HG03565 (cell line): ENCODE measurements at regions not wholly inside any gene's neighbourhood (a gene's known extent, or its start where the extent isn't known, plus 50 kb on each side); places are given as distances from the start of the nearest gene placed in this dataset.

Experiments
- ATAC-seq: cut with Tn5 transposase; IDR thresholded peaks from one replicate; pipeline ENCODE4 v1.9.1; 2021; ENCODE audit warnings: mild to moderate bottlenecking, moderate library complexity; ENCODE audit not compliant: unreplicated experiment

DNA sequence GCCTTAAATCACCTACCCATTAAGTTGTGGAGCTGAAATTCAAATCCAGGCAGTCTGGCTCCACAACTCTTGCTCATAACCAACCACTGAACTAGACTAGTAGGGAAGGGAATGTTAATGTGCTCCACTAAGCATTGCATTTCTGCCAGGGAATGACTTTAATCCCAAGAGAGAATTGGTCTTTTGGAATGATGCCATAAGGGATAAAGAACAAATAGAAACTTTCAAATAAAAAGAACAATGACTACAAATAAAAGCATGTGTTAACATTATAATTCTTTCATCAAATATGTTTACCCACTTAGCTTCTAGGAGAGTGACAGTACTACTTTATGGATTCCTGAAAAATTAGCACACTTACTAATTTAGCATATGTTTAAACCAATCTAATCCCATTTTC lies 905.9 kb downstream of the CENPC start:
- ATAC-seq: no peak

DNA sequence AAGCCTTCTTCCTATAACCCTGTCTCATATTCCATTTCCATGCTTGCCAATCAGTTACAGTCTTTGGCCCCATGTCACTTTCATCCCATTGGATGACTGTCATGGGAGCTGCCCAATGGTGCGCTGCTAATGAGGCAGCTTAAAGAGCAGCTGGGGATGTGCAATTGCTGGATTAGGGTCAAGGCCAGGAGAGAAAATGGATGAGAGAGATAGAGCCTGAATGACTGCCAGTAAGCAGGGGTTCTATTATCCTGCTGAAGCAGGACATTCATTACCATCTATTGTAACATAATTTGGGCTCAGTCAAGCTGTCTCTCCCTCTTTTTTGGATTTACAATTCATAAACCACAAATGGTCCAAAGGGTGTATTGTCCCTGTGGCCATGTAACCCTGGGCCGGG lies 909.0 kb downstream of the CENPC start:
- ATAC-seq: no peak

DNA sequence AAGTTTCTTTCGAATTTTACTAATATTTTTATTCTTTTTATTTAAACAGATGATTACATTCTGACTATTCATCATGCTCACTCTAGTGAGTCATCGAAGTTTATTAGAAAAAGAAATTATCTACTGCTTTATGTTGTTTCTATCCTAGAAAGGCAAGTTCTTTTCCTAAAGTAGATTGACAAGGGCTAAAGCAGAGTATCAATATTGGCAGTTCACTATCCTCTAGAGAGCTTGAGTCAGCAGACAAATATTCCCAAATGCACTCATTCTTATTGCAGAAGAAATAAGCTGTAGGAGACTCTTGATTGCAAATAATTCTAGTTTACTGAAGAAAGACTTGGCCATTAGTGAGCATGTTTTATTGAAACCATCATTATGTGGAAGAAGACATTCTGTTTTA lies 911.8 kb downstream of the CENPC start:
- ATAC-seq: no peak

DNA sequence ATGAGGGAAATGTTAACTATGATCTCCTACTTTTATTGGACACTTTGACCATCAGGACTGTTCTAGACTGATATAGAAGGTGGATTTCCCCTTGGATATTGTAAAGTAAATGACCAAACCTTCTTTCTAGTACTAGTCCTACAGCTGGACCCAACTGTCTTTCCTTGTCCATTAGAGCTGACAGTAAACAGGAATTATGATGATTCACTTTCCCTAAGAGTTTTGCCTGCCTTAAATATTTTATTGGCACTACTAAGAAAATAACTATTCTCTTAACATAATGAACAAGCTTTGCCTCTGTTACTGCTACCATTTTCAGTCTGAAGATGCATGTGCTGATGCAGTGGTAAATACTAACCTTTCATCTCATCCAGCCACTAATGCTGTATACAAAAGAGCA lies 915.4 kb downstream of the CENPC start:
- ATAC-seq: no peak

DNA sequence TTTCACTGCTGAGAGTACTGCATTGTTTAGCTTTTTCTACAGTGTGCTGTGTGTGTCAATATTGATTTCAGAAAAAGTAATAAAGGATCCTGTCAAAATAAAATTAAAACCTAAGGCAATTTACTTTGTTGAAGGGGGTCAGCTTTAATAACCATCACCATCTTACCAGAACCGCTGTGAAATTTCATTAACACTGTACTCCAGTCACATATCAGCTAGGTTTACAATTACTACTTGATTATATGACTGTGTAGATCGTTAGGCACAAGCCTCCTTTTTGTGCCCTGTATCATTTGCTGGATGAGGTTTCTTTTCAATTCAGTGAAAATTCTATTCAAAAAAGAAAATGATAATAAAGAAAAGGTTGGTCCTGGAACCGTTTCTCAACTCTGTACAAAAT lies 917.2 kb downstream of the CENPC start:
- ATAC-seq: no peak

DNA sequence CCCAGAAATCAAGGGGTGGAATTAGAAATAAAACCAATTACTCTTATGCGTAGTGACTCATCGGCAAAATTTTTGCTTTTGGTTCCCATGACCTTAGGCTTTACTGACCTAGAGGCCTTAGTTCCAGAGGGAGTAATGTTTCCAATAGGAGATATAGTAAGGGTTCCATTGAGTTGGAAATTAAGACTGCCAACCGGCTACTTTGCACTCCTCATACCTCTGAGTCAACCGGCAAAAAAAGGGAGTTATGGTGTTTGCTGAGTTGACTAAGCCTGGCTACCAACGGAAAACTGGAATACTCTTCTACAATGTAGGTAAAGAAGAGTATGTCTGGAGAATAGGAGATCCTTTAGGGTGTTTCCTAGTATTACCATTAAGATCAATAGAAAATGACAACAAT lies 919.8 kb downstream of the CENPC start:
- no peak for ATAC-seq

DNA sequence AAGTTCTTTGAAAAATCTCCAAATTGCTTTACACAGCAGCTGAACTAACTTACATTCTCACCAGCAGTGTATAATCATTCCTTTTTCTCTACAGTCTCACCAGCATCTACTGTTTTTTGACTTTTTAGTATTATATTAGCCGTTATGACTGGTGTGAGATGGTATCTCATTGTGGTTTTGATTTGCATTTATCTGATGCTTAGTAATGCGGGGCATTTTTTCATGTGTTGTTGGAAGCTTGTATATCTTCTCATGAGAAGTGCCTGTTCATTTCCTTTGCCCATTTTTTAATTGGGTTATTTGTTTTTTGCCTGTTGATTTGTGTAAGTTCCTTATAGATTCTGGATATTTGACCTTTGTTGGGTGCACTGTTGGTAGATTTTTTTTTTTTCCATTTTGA lies 931.7 kb downstream of the CENPC start:
- ATAC-seq: no peak

DNA sequence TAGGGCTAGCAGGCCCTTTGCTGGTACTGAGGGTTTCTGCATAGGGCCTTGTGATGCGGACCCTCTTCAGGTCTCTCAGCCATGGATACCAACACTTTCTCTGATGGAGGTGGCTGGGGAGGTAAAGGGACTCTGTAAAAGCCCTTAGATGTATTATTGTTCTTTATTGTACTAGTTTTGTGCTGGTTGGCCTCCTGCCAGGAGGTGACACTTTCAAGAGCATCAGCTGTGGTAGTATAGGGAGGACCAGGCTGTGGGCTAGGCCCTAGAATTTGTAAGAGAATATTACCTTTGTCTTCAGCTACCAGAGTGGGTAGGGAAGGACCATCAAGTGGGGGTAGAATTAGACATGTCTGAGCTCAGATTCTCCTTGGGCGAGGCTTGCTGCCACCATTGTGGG lies 936.3 kb downstream of the CENPC start:
- ATAC-seq: no peak

DNA sequence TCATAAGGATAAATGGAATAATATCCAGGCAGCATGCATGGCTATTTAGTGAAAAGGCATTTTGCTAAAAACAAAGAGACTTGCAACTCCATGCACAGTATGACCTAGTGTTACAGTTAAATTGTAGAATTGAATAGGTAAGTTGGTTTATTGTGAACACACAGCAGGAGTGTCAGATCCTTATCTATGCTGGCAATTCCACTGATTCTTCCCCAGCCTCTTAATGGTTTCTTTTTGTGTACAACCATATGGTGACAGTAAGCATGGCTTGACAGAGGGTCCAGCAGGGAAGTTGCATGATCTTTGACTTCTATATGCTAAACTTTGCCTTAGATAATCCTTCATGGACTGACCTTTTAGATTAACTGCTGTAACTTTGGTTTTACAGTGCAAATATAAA lies 936.6 kb upstream of the EPHA5 start:
- no peak for ATAC-seq

DNA sequence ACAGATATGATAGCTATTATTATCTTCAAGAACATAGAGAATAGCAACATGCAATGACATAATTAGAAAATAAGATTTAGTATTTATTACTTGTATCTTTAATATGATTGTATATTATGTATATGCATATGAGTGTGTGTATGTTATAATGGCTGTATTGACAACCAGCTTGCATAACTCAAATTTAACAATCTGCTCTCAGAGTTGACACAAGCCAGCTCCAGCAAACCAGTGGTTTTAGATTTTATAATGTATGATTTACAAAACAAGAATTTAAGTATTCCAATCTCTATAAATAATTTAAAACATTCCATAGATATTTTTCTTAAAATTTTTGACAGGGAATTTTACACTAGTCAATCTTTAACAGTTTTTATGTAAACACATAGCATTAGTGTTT lies 935.9 kb upstream of the EPHA5 start:
- no peak for ATAC-seq

DNA sequence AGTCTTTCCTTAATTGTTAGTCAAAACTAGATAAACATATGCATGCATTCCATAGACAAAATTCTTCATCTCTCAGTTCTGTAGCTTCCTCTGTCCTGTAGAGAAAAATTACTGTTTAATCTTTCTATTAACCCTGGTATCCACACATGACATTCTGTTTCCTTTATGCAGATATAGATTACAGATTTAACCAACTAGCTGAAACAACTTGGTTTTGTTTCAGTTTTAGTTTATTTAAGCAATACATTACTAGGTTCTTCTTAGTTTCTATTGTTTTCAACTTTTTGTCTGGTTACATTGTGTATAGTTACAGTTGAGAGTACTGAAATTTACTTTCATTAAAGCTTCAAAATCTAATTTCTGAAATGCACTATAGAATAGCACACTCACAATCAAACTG lies 933.9 kb upstream of the EPHA5 start:
- no peak for ATAC-seq

DNA sequence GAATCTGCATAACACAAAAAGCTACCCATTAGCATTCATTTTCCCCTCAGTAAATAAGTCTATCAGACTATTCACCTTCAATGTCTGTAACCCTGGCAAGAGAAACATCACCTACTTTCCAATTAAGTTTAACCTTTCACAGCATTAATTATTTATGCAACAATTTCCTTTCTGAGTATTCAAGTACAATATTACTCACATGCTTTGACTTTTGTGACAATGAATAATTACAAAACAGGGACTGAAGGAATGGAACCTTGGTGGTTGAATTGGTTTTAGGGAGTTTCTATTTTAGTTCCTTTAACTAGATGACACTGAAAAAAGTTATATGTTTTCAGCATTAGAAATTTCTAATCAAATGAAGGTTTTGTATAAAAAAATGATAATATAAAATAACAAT lies 932.3 kb upstream of the EPHA5 start:
- no peak for ATAC-seq

DNA sequence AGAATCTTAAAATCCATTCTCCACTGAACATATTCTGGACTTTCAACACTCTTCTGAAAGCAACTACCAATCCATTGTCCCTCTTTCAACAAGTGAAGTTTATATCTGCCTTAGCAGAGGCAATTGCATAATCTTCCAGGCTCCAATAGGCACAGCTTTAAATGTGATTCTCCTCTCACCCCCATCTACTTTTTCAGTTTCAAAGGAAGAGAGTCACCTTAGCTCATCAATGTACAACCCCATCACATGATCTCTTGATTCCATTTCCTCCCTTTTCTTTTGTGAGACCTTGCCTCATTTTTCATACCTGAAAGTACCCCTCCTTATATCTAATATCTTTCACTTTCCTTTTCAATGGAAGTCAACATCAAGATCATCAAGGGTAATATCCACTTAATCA lies 921.7 kb upstream of the EPHA5 start:
- no peak for ATAC-seq

DNA sequence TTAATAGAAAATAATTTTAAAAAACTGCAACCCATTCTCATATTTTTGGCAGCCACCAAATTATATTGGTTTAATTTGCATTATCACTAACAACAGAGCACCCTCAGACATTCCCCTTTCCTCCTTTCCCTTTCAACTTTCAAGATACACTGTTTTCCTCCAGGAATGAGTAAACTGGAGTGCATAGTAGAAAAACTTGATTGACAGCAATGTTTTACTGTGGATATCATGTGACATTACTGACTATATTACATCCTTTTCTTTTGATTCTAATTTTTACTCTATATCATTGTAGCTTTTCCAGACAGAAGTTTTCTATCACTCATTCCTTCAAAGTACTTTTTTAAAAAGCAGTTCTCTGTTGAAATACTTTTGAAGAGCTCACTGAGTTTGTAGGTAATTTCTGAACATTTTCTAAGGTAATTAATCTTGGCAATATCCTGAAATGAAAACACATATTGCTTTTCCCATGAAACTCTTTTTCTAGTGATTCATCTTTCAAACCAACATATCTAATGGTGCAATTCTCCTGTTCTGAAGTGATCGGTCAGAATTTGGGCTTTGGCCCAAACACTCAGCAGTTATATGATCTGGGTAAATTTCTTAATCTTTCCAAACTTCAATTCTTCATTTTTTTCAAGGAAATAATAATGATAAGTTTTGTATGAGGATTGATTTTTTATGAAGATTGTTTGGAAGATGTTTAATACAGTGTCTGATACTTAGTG lies 920.4 kb upstream of the EPHA5 start:
- no peak for ATAC-seq

DNA sequence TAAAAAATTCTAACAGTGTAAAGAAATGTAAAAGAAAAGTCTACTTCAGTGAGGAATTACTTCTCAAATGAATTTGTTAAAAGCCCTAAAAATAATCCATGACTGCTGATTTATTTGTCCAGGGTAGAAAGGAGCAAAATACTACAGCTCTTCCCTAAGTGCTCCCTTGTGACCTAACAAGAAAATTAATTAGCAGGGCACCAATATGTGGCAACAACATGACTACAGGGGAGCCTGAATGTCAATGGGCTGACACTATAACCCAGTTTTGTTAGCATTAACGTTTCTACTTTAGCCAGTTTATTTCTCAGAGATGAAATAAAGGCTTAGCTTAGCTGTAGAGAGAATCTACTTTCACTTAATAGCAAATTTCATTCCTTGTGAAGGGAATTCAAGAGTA lies 918.9 kb upstream of the EPHA5 start:
- ATAC-seq: no peak

DNA sequence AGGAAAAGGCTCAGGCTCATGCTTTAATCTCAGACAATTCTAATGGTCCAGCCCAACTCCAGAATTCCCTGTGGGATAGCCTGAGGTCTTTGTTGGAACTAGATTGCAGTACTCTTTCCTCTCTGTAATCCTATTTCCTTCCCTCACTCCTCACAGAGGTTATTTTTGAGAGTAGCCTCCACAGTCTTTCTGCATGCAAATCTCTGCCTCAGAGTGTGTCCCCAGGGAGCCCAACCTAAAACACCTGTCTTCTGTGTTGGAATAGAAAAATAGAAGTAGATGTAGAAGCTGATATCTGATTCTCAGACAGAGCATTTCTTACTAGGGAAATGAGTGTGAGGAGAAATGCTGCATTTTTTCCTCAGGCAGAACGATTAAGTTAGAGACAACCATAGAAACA lies 915.5 kb upstream of the EPHA5 start:
- ATAC-seq: no peak

DNA sequence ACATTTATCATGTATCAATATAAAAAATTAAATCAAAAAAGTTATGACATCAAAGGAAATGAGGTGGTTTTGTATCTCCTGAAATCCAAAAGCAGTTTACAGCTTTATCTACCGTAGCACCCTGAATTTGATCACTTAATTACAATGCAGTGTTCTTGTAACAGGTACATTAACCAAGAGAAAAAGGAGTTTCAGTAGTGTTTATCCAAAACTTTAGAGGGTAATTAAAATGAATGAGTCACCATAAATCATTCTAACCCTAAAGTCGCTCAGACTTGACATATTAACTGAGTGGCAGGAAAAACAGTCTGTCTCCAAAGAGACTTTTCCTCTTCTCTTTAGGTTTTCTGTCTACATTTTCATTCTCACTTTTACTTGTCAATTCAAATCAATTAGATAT lies 907.6 kb upstream of the EPHA5 start:
- no peak for ATAC-seq

DNA sequence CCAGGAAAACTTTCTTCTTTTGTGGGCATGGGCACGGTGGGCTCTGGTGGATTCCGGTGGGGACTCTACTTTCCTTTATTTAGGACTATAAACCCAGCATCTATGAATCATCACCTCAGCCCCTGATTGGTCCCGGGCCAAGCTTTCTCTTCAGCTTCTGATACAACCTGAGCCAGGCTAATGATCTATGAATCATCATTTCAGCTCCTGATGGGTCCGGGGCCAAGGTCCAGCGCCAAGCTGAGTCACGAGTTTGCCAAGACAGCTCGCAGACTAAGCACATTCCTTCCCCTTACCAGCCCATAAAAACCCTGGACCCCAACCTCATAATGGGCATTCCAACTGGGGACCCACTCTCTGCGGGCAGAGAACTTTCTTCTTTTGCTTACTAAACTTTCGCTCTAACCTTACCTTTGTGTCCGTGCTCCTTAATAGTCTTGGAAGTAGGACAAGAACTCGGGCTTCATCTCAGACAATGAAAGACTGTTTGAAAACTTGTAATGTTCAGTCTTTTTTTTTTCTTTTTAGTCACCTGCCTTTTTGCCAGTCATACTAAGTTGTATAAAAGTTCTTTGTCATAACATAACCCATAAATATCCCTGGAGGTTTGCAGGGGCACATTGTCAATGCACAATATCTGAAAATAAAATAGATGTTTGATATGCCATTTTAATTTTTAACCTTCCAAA lies 904.9 kb upstream of the EPHA5 start:
- no peak for ATAC-seq

DNA sequence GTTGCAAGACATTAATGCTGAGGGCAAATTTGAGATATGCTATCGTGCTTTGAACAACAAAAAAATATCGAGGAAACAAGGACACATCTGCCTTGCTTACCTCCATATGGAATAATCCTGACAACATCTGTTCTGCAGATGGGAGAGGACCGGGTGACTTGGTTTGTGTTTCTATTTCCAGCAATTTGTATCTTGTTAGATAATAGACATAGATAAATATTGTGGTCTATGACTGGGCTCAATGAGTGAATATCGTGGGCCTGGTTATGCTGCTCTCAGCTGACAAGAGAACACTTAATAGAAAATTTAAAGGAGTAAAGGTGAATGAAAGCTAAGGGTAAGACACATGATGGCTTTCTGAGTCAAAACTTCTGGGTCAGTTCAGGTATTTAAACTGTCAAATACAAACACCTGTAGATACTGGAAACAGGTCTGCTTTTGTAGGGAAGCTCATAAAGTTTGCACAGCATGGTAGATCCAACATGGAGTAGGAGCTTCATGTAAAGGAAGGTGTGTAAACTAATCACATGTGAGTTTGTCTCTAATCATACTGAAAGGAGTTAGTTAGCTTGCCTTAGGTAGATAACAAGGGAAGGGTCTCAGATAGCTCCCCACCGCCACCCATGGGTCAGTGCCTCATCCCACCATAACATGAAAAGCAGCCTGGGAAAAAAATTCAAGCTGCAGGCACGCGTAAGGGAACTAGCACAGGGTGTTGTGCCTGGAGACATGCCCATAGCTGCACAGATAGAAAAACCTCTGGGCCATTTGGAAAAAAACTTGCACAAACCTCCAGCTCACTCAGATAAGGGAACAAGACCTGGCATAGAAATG lies 904.1 kb upstream of the EPHA5 start:
- ATAC-seq: no peak

DNA sequence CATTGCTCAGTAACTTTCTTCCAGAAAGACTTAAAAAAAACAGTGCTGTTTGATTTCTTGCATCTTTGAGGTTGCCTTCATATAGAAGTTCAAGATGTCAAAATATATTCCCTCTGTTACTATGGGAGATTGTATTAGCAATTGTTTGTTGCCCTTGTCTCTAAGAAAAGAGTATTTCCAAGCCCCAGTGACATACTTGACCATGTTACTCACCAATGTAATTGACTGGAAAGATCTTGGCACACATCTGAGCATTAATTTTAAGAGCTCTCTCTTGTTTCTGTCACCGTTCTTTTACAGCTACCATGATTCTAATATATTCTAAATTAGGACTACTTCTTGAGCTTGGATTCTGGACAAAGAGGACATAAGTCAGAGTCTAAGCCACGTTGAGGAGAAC lies 902.7 kb upstream of the EPHA5 start:
- no peak for ATAC-seq

DNA sequence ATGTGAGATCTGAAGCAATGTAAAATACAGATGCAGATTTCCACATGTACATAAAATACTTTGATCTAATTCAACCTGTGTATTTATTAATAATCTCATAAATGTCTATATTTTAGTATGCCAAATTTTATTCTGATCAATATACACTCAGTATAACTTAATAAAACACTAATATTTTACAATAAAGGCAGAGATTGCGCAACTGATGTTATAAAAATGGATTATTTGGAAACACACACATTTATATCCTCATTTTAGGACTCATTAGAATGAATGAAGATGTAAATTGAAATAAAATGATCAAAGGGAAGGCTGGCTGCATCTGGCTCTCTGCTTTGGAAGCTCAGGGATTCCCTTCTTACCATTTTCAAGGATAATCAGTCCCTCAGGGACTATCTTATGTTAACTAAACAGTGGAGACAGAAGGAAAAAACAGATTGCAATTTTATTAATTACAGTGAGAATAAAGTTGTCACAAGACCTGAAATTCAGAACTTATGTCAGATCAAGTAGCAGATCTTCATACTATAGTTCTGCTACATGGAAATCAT lies 900.9 kb upstream of the EPHA5 start:
- ATAC-seq: no peak

DNA sequence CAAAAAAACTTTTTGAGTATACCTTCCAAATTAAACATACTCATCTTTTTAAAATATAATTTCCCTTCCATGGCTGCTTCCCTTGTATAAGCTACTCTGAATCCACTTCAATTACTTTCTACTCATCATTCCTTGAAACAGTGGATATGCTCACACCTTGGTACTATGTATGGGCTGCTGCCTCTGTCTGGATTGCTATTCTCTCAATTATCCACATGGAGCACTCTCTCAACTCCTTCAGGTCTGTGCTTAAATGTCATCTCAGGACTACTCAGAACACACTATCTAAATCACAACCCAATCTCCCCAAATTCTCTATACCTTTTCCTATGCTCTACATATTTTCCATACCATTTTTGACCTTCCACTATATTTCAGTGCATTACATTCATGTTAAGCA lies 898.9 kb upstream of the EPHA5 start:
- no peak for ATAC-seq
